ENCODE measurements at regions not wholly inside any gene's neighbourhood (a gene's known extent, or its start where the extent isn't known, plus 50 kb on each side); places are given as distances from the start of the nearest gene placed in this dataset.

GRCh38 chr13:50283017-50283416 is 267.8 kb downstream of the KCNRG start:
- ChIA-PET POLR2A (interaction anchor here (0.6 kb wide), 1 partner anchor 75 kb away, joined by 5 read pairs; no protein-coding TSS in a partner anchor), CTCF (interaction anchor here (0.6 kb wide), 1 partner anchor 602 kb away, joined by 3 read pairs; no protein-coding TSS in a partner anchor)
- Histone ChIP-seq H3K4me1 (ENCODE audit: control insufficient read depth, insufficient read depth, low read length) (no peaks in the 10 kb centered on the region), H3K4me3 (ENCODE audit: low read depth, low read length) (no peak overlapping the region), H3K36me3 (ENCODE audit: control insufficient read depth in 2 of 2, insufficient read depth in 1 of 2, low read length in 2 of 2) (no peaks in the 10 kb centered on the region), H3K9me3 (ENCODE audit: control insufficient read depth, insufficient read depth, low read depth, low read length) (no peaks in the 10 kb centered on the region), H3K27ac (ENCODE audit: extremely low read depth, low read depth, low read length) (no peak overlapping the region)
- TF ChIP-seq YY1 (tag by site-specific recombination; IDR thresholded peaks at IDR 0.05) (no peak), EGR2 (tag by site-specific recombination; IDR thresholded peaks at IDR 0.05; ENCODE audit: low read depth) (no peak), ZNF184 (tag by site-specific recombination; IDR thresholded peaks at IDR 0.05) (no peak), ZNF629 (tag by site-specific recombination; IDR thresholded peaks at IDR 0.05) (no peak), ZNF624 (tag by site-specific recombination; IDR thresholded peaks at IDR 0.05) (no peak), ZBTB10 (tag by site-specific recombination; IDR thresholded peaks at IDR 0.05) (no peak), ZNF610 (tag by site-specific recombination; IDR thresholded peaks at IDR 0.05; ENCODE audit: borderline replicate concordance) (no peak), REST (tag by site-specific recombination; IDR thresholded peaks at IDR 0.05) (no peak), ZNF366 (tag by site-specific recombination; conservative IDR thresholded peaks at IDR 0.05) (no peak), ZNF501 (tag by site-specific recombination; IDR thresholded peaks at IDR 0.05) (no peak), CTCF (tag by site-specific recombination; IDR thresholded peaks at IDR 0.05) (no peak), ZNF692 (tag by site-specific recombination; IDR thresholded peaks at IDR 0.05) (no peak), TSHZ1 (tag by site-specific recombination; IDR thresholded peaks at IDR 0.05; ENCODE audit: borderline replicate concordance) (no peak), ZNF404 (tag by site-specific recombination; IDR thresholded peaks at IDR 0.05) (no peak)

All from HEK293 (cell line).